ENCODE measurements at regions not wholly inside any gene's neighbourhood (a gene's known extent, or its start where the extent isn't known, plus 50 kb on each side); places are given as distances from the start of the nearest gene placed in this dataset.

GRCh38 chr2:226622484-226622883 is 177.1 kb downstream of the IRS1 start:
- no peak for DNase-seq (ENCODE audit: low read depth)

- DNase-seq (ENCODE audit: low read depth), result no peak
These were observed 179.4 kb downstream of the IRS1 start for GRCh38 chr2:226620176-226620575.

- no peak for DNase-seq (ENCODE audit: low read depth)
These were observed 179.9 kb downstream of the IRS1 start for GRCh38 chr2:226619707-226620106.

- DNase-seq (ENCODE audit: low read depth), result no peak
These were observed 180.6 kb downstream of the IRS1 start for GRCh38 chr2:226618875-226619605.

- DNase-seq (ENCODE audit: low read depth), result no peak
These were observed 181.1 kb downstream of the IRS1 start for GRCh38 chr2:226618544-226618874.

- DNase-seq (ENCODE audit: low read depth), result no peak
These were observed 183.7 kb downstream of the IRS1 start for GRCh38 chr2:226615891-226616290.

GRCh38 chr2:226611944-226612318 is 187.7 kb downstream of the IRS1 start:
- no peak for DNase-seq (ENCODE audit: low read depth)

GRCh38 chr2:226611196-226611943 is 188.2 kb downstream of the IRS1 start:
- DNase-seq (ENCODE audit: low read depth), result no peak

- DNase-seq (ENCODE audit: low read depth), result peak; percentile 93
These were observed 190.3 kb downstream of the IRS1 start for GRCh38 chr2:226609366-226609765.

- DNase-seq (ENCODE audit: low read depth), result no peak
These were observed 191.2 kb downstream of the IRS1 start for GRCh38 chr2:226608451-226608850.

GRCh38 chr2:226607379-226607778 is 192.2 kb downstream of the IRS1 start:
- DNase-seq (ENCODE audit: low read depth), result no peak

- no peak for DNase-seq (ENCODE audit: low read depth)
These were observed 194.0 kb downstream of the IRS1 start for GRCh38 chr2:226605642-226606041.

- DNase-seq (ENCODE audit: low read depth), result peak; percentile 13
These were observed 196.0 kb downstream of the IRS1 start for GRCh38 chr2:226603606-226604005.

GRCh38 chr2:226601881-226602662 is 197.5 kb downstream of the IRS1 start:
- no peak for DNase-seq (ENCODE audit: low read depth)

- no peak for DNase-seq (ENCODE audit: low read depth)
These were observed 198.8 kb downstream of the IRS1 start for GRCh38 chr2:226600802-226601201.

- DNase-seq (ENCODE audit: low read depth), result no peak
These were observed 199.4 kb downstream of the IRS1 start for GRCh38 chr2:226600184-226600583.

- no peak for DNase-seq (ENCODE audit: low read depth)
These were observed 210.6 kb downstream of the IRS1 start for GRCh38 chr2:226589043-226589442.

GRCh38 chr2:226585130-226585561 is 214.5 kb downstream of the IRS1 start:
- no peak for DNase-seq (ENCODE audit: low read depth)

GRCh38 chr2:226584518-226585055 is 215.0 kb downstream of the IRS1 start:
- DNase-seq (ENCODE audit: low read depth), result no peak

- DNase-seq (ENCODE audit: low read depth), result peak; percentile 68
These were observed 215.9 kb downstream of the IRS1 start for GRCh38 chr2:226583715-226584114.

- DNase-seq (ENCODE audit: low read depth), result peak; percentile 21
These were observed 218.0 kb downstream of the IRS1 start for GRCh38 chr2:226581661-226582060.

- DNase-seq (ENCODE audit: low read depth), result no peak
These were observed 218.6 kb downstream of the IRS1 start for GRCh38 chr2:226581004-226581403.

Measured in myocyte (in vitro differentiated cells).